Epithelial cell of esophagus (primary cell): ENCODE measurements at regions not wholly inside any gene's neighbourhood (a gene's known extent, or its start where the extent isn't known, plus 50 kb on each side); places are given as distances from the start of the nearest gene placed in this dataset.

Experiments
- DNase-seq: peaks from one replicate; pipeline ENCODE4 v3.0.0; 2010; ENCODE audit warnings: low read depth
- H3K4me3 ChIP-seq: 2 replicates; pipeline ENCODE4 v1.5.1; 2011; ENCODE audit warnings: mild to moderate bottlenecking, low read length, control low read depth
- CTCF ChIP-seq: IDR thresholded peaks from 2 replicates; pipeline ENCODE4 v1.5.1; 2011; ENCODE audit warnings: low read depth, mild to moderate bottlenecking, low read length, control low read depth, inconsistent platforms; ENCODE audit not compliant: insufficient read depth; ENCODE audit errors: missing control alignments

- H3K4me3 ChIP-seq, result no peak overlapping the region
- no peak for TF ChIP-seq CTCF
- DNase-seq, result no peak
These were observed 258.5 kb upstream of the KIRREL3 start for GRCh38 chr11:127259102-127259501.

GRCh38 chr11:127255209-127255608, 254.6 kb upstream of the KIRREL3 start:
- DNase-seq, result no peak
- no peak for TF ChIP-seq CTCF
- H3K4me3 ChIP-seq, result no peak overlapping the region

GRCh38 chr11:127252321-127252720, 251.8 kb upstream of the KIRREL3 start:
- no peak for DNase-seq
- no peak overlapping the region for H3K4me3 ChIP-seq
- TF ChIP-seq CTCF, result no peak

- no peak overlapping the region for H3K4me3 ChIP-seq
- TF ChIP-seq CTCF, result no peak
- DNase-seq, result no peak
These were observed 249.0 kb upstream of the KIRREL3 start for GRCh38 chr11:127249576-127249975.

- DNase-seq, result no peak
- no peak overlapping the region for H3K4me3 ChIP-seq
- no peak for TF ChIP-seq CTCF
These were observed 247.9 kb upstream of the KIRREL3 start for GRCh38 chr11:127248476-127248875.

- DNase-seq, result no peak
- H3K4me3 ChIP-seq, result no peak overlapping the region
- no peak for TF ChIP-seq CTCF
These were observed 246.8 kb upstream of the KIRREL3 start for GRCh38 chr11:127247261-127247851.

GRCh38 chr11:127242676-127243075, 242.1 kb upstream of the KIRREL3 start:
- TF ChIP-seq CTCF, result no peak
- no peak for DNase-seq
- H3K4me3 ChIP-seq, result no peak overlapping the region
